HEK293 (cell line): ENCODE measurements at regions not wholly inside any gene's neighbourhood (a gene's known extent, or its start where the extent isn't known, plus 50 kb on each side); places are given as distances from the start of the nearest gene placed in this dataset.

Experiments used
- GFI1B ChIP-seq: fragments of 450-650 bp; formaldehyde crosslinking; IDR thresholded peaks from 2 replicates; pipeline ENCODE4 v1.5.1; 2016; ENCODE audit warnings: missing biosample characterization, missing genetic modification characterization
- GLIS2 ChIP-seq: fragments of 450-650 bp; formaldehyde crosslinking; IDR thresholded peaks from 2 replicates; pipeline ENCODE4 v1.5.1; 2016; ENCODE audit warnings: missing biosample characterization, missing genetic modification characterization
- KLF10 ChIP-seq: fragments of 450-650 bp; IDR thresholded peaks from 2 replicates; pipeline ENCODE4 v1.5.1; 2018; ENCODE audit warnings: missing biosample characterization, mild to moderate bottlenecking, missing genetic modification characterization
- SETDB1 ChIP-seq: IDR thresholded peaks from one replicate; pipeline ENCODE4 v1.6.1; 2017; ENCODE audit warnings: mild to moderate bottlenecking, low read length, moderate library complexity, mixed read lengths; ENCODE audit not compliant: insufficient read length
- TCF7L2 ChIP-seq: IDR thresholded peaks from 2 replicates; pipeline ENCODE4 v1.6.1; 2011; ENCODE audit warnings: low read depth, mild to moderate bottlenecking, inconsistent platforms, low read length, moderate library complexity, borderline replicate concordance
- ZBTB7A ChIP-seq: fragments of 450-650 bp; formaldehyde crosslinking; IDR thresholded peaks from 2 replicates; pipeline ENCODE4 v1.5.1; 2016; ENCODE audit warnings: low read depth, missing biosample characterization, missing genetic modification characterization
- ZNF157 ChIP-seq: fragments of 450-650 bp; formaldehyde crosslinking; IDR thresholded peaks from 2 replicates; pipeline ENCODE4 v1.5.1; 2016; ENCODE audit warnings: missing biosample characterization, missing genetic modification characterization
- ZNF169 ChIP-seq: fragments of 450-650 bp; formaldehyde crosslinking; IDR thresholded peaks from 2 replicates; pipeline ENCODE4 v1.5.1; 2016; ENCODE audit warnings: missing biosample characterization, missing genetic modification characterization
- ZNF19 ChIP-seq: fragments of 450-650 bp; formaldehyde crosslinking; IDR thresholded peaks from 2 replicates; pipeline ENCODE4; 2016; ENCODE audit warnings: missing biosample characterization, missing genetic modification characterization, low read depth
- ZNF274 ChIP-seq, 2 experiments: fragments of 200-500 bp in 1 of 2; fragments of 450-650 bp in 1 of 2; sonication (Bioruptor generic) in 1 of 2; formaldehyde crosslinking in 1 of 2; IDR thresholded peaks; 2 replicates each; pipeline versions ENCODE4 v1.5.1 to v1.6.1; 2014 to 2016; ENCODE audit warnings: borderline replicate concordance in 1 of 2, inconsistent platforms in 1 of 2, low read length in 1 of 2, missing biosample characterization in 1 of 2, missing genetic modification characterization in 1 of 2
- ZNF585B ChIP-seq: fragments of 450-650 bp; formaldehyde crosslinking; IDR thresholded peaks from 2 replicates; pipeline ENCODE4 v1.5.1; 2016; ENCODE audit warnings: missing biosample characterization, missing genetic modification characterization
- TF ChIP-seq, protein P1 (sequence below): fragments of 450-650 bp; formaldehyde crosslinking; IDR thresholded peaks from 2 replicates; pipeline ENCODE4 v1.5.1; 2016; ENCODE audit warnings: missing biosample characterization, missing genetic modification characterization
- TF ChIP-seq, protein P2 (sequence below): fragments of 450-650 bp; formaldehyde crosslinking; IDR thresholded peaks from 2 replicates; pipeline ENCODE4 v1.5.1; 2017; ENCODE audit warnings: missing biosample characterization, mild to moderate bottlenecking, missing genetic modification characterization, moderate library complexity
- TF ChIP-seq, protein P3 (sequence below): fragments of 450-650 bp; formaldehyde crosslinking; IDR thresholded peaks from 2 replicates; pipeline ENCODE4 v1.5.1; 2016; ENCODE audit warnings: missing biosample characterization, missing genetic modification characterization

DNA sequence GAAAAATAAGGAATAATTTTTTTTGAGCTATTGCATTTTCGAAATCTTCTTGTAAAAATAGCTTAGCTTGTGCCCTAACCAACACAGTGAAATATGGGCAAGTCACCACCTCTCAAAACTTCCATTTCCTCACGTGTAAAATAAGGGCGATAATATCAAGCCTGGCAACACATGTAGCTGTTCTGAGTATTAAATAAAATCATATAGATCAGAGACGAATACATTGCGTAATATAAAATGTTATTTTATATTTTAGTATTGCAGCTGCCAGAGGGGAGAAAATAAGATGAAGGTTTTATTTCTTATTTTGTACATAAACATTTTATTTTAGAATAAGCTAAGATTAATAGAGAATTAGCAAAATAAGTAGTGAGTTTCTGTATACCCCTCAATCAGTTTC lies 85.9 kb downstream of the C21orf91 start:
- TF ChIP-seq, protein P1, sequence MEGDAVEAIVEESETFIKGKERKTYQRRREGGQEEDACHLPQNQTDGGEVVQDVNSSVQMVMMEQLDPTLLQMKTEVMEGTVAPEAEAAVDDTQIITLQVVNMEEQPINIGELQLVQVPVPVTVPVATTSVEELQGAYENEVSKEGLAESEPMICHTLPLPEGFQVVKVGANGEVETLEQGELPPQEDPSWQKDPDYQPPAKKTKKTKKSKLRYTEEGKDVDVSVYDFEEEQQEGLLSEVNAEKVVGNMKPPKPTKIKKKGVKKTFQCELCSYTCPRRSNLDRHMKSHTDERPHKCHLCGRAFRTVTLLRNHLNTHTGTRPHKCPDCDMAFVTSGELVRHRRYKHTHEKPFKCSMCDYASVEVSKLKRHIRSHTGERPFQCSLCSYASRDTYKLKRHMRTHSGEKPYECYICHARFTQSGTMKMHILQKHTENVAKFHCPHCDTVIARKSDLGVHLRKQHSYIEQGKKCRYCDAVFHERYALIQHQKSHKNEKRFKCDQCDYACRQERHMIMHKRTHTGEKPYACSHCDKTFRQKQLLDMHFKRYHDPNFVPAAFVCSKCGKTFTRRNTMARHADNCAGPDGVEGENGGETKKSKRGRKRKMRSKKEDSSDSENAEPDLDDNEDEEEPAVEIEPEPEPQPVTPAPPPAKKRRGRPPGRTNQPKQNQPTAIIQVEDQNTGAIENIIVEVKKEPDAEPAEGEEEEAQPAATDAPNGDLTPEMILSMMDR, result no peak
- TF ChIP-seq ZNF274 (IDR thresholded peaks at IDR 0.05; ENCODE audit: low read length), result no peak
- TF ChIP-seq ZNF274 (tag by site-specific recombination; IDR thresholded peaks at IDR 0.05; ENCODE audit: borderline replicate concordance), result no peak
- TF ChIP-seq, protein P2, sequence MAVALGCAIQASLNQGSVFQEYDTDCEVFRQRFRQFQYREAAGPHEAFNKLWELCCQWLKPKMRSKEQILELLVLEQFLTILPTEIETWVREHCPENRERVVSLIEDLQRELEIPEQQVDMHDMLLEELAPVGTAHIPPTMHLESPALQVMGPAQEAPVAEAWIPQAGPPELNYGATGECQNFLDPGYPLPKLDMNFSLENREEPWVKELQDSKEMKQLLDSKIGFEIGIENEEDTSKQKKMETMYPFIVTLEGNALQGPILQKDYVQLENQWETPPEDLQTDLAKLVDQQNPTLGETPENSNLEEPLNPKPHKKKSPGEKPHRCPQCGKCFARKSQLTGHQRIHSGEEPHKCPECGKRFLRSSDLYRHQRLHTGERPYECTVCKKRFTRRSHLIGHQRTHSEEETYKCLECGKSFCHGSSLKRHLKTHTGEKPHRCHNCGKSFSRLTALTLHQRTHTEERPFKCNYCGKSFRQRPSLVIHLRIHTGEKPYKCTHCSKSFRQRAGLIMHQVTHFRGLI (tag by site-specific recombination), result no peak
- no peak for TF ChIP-seq ZBTB7A
- TF ChIP-seq, protein P3, sequence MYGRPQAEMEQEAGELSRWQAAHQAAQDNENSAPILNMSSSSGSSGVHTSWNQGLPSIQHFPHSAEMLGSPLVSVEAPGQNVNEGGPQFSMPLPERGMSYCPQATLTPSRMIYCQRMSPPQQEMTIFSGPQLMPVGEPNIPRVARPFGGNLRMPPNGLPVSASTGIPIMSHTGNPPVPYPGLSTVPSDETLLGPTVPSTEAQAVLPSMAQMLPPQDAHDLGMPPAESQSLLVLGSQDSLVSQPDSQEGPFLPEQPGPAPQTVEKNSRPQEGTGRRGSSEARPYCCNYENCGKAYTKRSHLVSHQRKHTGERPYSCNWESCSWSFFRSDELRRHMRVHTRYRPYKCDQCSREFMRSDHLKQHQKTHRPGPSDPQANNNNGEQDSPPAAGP, result no peak
- no peak for TF ChIP-seq ZNF157 (tag by site-specific recombination)
- TF ChIP-seq SETDB1, result no peak
- no peak for TF ChIP-seq ZNF19 (tag by site-specific recombination)
- no peak for TF ChIP-seq ZNF585B (tag by site-specific recombination)
- TF ChIP-seq GLIS2 (tag by site-specific recombination), result no peak
- TF ChIP-seq GFI1B (tag by site-specific recombination), result no peak
- no peak for TF ChIP-seq ZNF169 (tag by site-specific recombination)
- no peak for TF ChIP-seq TCF7L2
- TF ChIP-seq KLF10 (tag by site-specific recombination), result no peak
